HL-60 (cell line): ENCODE measurements at regions not wholly inside any gene's neighbourhood (a gene's known extent, or its start where the extent isn't known, plus 50 kb on each side); places are given as distances from the start of the nearest gene placed in this dataset.

Experiments used
- POLR2AphosphoS5 ChIP-seq: IDR thresholded peaks from 2 replicates; pipeline ENCODE4 v1.6.1; 2012; ENCODE audit warnings: low read depth
- TF ChIP-seq, protein P1 (sequence below): IDR thresholded peaks from one replicate; pipeline ENCODE4 v1.5.1; 2011; ENCODE audit warnings: low read length, control low read depth, inconsistent platforms; ENCODE audit not compliant: insufficient read depth
- TF ChIP-seq, protein P2 (sequence below): IDR thresholded peaks from 2 replicates; pipeline ENCODE4 v1.6.1; 2012; ENCODE audit warnings: low read depth; ENCODE audit not compliant: insufficient replicate concordance

DNA sequence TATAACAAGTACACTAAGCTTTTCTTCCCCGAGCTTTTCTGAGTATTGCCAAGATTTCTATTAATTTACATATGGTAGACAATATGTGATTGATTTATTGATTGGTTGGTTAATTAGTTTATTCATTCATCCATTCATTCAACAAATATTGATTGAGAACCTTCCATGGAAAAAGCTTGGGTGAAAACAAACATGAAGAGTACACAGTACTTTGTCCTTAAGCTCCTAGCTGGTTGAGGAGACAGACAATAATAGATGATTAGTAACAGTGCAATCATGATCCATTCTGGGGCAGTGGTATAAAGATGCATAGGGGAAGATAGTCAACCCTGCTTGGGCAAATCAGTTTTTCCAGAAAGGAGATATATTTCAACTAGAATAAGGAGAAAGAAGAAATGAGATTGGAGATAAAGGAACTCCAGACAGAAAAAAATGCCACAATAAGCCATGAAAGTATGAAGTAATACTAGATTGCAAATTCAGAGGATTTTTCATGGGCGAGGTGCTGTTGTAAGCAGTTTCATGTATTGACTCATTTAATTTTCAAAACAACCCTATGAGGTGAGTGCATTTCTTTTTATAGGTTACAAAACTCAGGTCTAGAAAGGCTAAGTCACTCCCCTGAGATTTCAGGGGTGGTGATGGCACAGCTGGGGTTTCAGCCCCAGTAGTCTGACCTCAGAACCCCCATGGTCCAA is 129.5 kb downstream of the RND3 start:
- TF ChIP-seq, protein P1, sequence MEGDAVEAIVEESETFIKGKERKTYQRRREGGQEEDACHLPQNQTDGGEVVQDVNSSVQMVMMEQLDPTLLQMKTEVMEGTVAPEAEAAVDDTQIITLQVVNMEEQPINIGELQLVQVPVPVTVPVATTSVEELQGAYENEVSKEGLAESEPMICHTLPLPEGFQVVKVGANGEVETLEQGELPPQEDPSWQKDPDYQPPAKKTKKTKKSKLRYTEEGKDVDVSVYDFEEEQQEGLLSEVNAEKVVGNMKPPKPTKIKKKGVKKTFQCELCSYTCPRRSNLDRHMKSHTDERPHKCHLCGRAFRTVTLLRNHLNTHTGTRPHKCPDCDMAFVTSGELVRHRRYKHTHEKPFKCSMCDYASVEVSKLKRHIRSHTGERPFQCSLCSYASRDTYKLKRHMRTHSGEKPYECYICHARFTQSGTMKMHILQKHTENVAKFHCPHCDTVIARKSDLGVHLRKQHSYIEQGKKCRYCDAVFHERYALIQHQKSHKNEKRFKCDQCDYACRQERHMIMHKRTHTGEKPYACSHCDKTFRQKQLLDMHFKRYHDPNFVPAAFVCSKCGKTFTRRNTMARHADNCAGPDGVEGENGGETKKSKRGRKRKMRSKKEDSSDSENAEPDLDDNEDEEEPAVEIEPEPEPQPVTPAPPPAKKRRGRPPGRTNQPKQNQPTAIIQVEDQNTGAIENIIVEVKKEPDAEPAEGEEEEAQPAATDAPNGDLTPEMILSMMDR, result no peak
- TF ChIP-seq, protein P2, sequence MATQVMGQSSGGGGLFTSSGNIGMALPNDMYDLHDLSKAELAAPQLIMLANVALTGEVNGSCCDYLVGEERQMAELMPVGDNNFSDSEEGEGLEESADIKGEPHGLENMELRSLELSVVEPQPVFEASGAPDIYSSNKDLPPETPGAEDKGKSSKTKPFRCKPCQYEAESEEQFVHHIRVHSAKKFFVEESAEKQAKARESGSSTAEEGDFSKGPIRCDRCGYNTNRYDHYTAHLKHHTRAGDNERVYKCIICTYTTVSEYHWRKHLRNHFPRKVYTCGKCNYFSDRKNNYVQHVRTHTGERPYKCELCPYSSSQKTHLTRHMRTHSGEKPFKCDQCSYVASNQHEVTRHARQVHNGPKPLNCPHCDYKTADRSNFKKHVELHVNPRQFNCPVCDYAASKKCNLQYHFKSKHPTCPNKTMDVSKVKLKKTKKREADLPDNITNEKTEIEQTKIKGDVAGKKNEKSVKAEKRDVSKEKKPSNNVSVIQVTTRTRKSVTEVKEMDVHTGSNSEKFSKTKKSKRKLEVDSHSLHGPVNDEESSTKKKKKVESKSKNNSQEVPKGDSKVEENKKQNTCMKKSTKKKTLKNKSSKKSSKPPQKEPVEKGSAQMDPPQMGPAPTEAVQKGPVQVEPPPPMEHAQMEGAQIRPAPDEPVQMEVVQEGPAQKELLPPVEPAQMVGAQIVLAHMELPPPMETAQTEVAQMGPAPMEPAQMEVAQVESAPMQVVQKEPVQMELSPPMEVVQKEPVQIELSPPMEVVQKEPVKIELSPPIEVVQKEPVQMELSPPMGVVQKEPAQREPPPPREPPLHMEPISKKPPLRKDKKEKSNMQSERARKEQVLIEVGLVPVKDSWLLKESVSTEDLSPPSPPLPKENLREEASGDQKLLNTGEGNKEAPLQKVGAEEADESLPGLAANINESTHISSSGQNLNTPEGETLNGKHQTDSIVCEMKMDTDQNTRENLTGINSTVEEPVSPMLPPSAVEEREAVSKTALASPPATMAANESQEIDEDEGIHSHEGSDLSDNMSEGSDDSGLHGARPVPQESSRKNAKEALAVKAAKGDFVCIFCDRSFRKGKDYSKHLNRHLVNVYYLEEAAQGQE, result no peak
- TF ChIP-seq POLR2AphosphoS5, result no peak
